BLaER1 (cell line): ENCODE measurements at regions not wholly inside any gene's neighbourhood (a gene's known extent, or its start where the extent isn't known, plus 50 kb on each side); places are given as distances from the start of the nearest gene placed in this dataset.

Experiments used
- H3K27ac ChIP-seq: shearing (Covaris generic); formaldehyde crosslinking; 2 replicates; pipeline ENCODE4 v1.8.1; 2022
- H3K27me3 ChIP-seq: shearing (Covaris generic); formaldehyde crosslinking; 2 replicates; pipeline ENCODE4 v1.8.1; 2022
- H3K36me3 ChIP-seq: shearing (Covaris generic); formaldehyde crosslinking; 2 replicates; pipeline ENCODE4 v1.8.1; 2022
- H3K4me1 ChIP-seq: shearing (Covaris generic); formaldehyde crosslinking; 2 replicates; pipeline ENCODE4 v1.8.1; 2022
- H3K4me2 ChIP-seq: shearing (Covaris generic); formaldehyde crosslinking; 2 replicates; pipeline ENCODE4 v1.8.1; 2022
- H3K4me3 ChIP-seq: shearing (Covaris generic); formaldehyde crosslinking; 2 replicates; pipeline ENCODE4 v1.8.1; 2022
- H3K9ac ChIP-seq: shearing (Covaris generic); formaldehyde crosslinking; 2 replicates; pipeline ENCODE4 v1.8.1; 2022
- H3K9me3 ChIP-seq: shearing (Covaris generic); formaldehyde crosslinking; 2 replicates; pipeline ENCODE4 v1.8.1; 2022
- H4K20me1 ChIP-seq: shearing (Covaris generic); formaldehyde crosslinking; 2 replicates; pipeline ENCODE4 v1.8.1; 2022
- Cebpa-rat ChIP-seq: shearing (Covaris generic); IDR thresholded peaks from 2 replicates; pipeline ENCODE4 v1.8.1; 2022

- peak overlapping the region; percentile 77 for H3K9ac ChIP-seq
- 0 out of 2 replicates have a peak overlapping the region, but pooled peaks have one; percentile 68 for H3K27ac ChIP-seq
- peak overlapping the region; percentile 93 for H3K4me2 ChIP-seq
- H4K20me1 ChIP-seq, result no peaks in the 10 kb centered on the region
- no peaks in the 10 kb centered on the region for H3K27me3 ChIP-seq
- H3K36me3 ChIP-seq, result no peaks in the 10 kb centered on the region
- peaks cover 47% of the 10 kb centered on the region for H3K4me1 ChIP-seq
- no peaks in the 10 kb centered on the region; the same call in 1 of the 2 replicates for H3K9me3 ChIP-seq
- H3K4me3 ChIP-seq, result peak overlapping the region; percentile 67
- TF ChIP-seq Cebpa-rat, result no peak
Measured at GRCh38 chr15:77542491-77543001, 90.2 kb downstream of the LINGO1 start.

- Histone ChIP-seq H3K4me1 (peaks cover 41% of the 10 kb centered on the region), H3K4me3 (no peak overlapping the region), H3K27me3 (no peaks in the 10 kb centered on the region), H3K4me2 (no peak overlapping the region), H3K9ac (no peak overlapping the region), H3K27ac (no peak overlapping the region), H3K36me3 (no peaks in the 10 kb centered on the region), H3K9me3 (no peaks in the 10 kb centered on the region), H4K20me1 (no peaks in the 10 kb centered on the region)
- TF ChIP-seq Cebpa-rat, result no peak
Measured at GRCh38 chr15:77541421-77542181, 91.1 kb downstream of the LINGO1 start.

- Histone ChIP-seq H3K4me1 (peaks cover 30% of the 10 kb centered on the region), H3K27ac (no peak overlapping the region), H4K20me1 (no peaks in the 10 kb centered on the region), H3K9me3 (no peaks in the 10 kb centered on the region), H3K9ac (no peak overlapping the region), H3K36me3 (no peaks in the 10 kb centered on the region), H3K27me3 (no peaks in the 10 kb centered on the region), H3K4me3 (no peak overlapping the region), H3K4me2 (no peak overlapping the region)
- TF ChIP-seq Cebpa-rat, result no peak
Measured at GRCh38 chr15:77540312-77541060, 92.2 kb downstream of the LINGO1 start.

- Histone ChIP-seq H3K4me1 (peaks cover 28% of the 10 kb centered on the region), H3K27me3 (no peaks in the 10 kb centered on the region), H3K4me3 (no peak overlapping the region), H3K27ac (no peak overlapping the region), H3K4me2 (no peak overlapping the region), H3K36me3 (no peaks in the 10 kb centered on the region), H3K9ac (no peak overlapping the region), H4K20me1 (no peaks in the 10 kb centered on the region), H3K9me3 (no peaks in the 10 kb centered on the region)
- TF ChIP-seq Cebpa-rat, result no peak
Measured at GRCh38 chr15:77538793-77539497, 93.8 kb downstream of the LINGO1 start.

GRCh38 chr15:77538027-77538451, 94.7 kb downstream of the LINGO1 start:
- no peak for TF ChIP-seq Cebpa-rat
- no peaks in the 10 kb centered on the region for H3K36me3 ChIP-seq
- no peaks in the 10 kb centered on the region for H3K27me3 ChIP-seq
- H3K4me1 ChIP-seq, result peaks cover 22% of the 10 kb centered on the region
- H3K9me3 ChIP-seq, result no peaks in the 10 kb centered on the region
- H3K27ac ChIP-seq, result no peak overlapping the region
- H4K20me1 ChIP-seq, result no peaks in the 10 kb centered on the region
- no peak overlapping the region for H3K4me3 ChIP-seq
- H3K4me2 ChIP-seq, result peak overlapping the region; percentile 41
- H3K9ac ChIP-seq, result no peak overlapping the region

- Histone ChIP-seq H3K36me3 (no peaks in the 10 kb centered on the region), H3K9me3 (no peaks in the 10 kb centered on the region), H4K20me1 (no peaks in the 10 kb centered on the region), H3K4me2 (no peak overlapping the region), H3K27me3 (no peaks in the 10 kb centered on the region), H3K4me1 (peaks cover 16% of the 10 kb centered on the region), H3K9ac (no peak overlapping the region), H3K4me3 (no peak overlapping the region), H3K27ac (no peak overlapping the region)
- TF ChIP-seq Cebpa-rat, result no peak
Measured at GRCh38 chr15:77537006-77537405, 95.7 kb downstream of the LINGO1 start.

GRCh38 chr15:77535845-77536244, 96.9 kb downstream of the LINGO1 start:
- Histone ChIP-seq H3K27ac (no peak overlapping the region), H3K9me3 (no peaks in the 10 kb centered on the region), H3K4me2 (no peak overlapping the region), H3K27me3 (no peaks in the 10 kb centered on the region), H3K4me1 (peaks cover 16% of the 10 kb centered on the region), H3K4me3 (no peak overlapping the region), H3K9ac (no peak overlapping the region), H4K20me1 (no peaks in the 10 kb centered on the region), H3K36me3 (no peaks in the 10 kb centered on the region)
- no peak for TF ChIP-seq Cebpa-rat
